ENCODE measurements at regions not wholly inside any gene's neighbourhood (a gene's known extent, or its start where the extent isn't known, plus 50 kb on each side); places are given as distances from the start of the nearest gene placed in this dataset.
"Not testable (repeated sequence)": the region's sequence is repeated elsewhere in the genome, so short reads cannot be mapped to it uniquely, and the experiment has no call there.

DNA sequence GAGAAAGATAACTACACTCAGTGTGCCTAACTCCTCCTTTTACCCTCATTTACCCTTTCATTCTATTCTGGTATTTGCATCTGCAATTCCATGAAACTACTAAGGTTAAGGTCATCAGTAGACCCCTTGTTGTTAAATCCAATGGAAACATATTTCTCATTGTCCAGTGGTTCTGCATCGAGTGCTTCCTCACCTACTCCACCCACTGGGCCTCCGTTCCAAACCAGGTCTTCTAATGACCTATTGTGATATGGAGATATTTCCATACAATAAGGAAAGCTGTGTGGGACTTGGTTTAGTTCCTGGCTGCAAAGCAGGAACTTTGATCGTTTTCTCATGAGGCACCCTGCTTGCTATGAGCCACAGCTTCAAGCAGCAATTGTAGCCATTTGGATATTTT lies 99.5 kb upstream of the FSCB start:
- no peak overlapping the region for H3K4me2 ChIP-seq (ENCODE audit: low read length)
- H3K4me1 ChIP-seq = no peaks in the 10 kb centered on the region
- no peaks in the 10 kb centered on the region for H3K79me2 ChIP-seq
- H3K36me3 ChIP-seq (ENCODE audit: control insufficient read depth, insufficient read depth, low read length) = no peaks in the 10 kb centered on the region
- no peaks in the 10 kb centered on the region for H3K27me3 ChIP-seq (ENCODE audit: control insufficient read depth, insufficient read depth, low read length)
- no peaks in the 10 kb centered on the region for H3K9me3 ChIP-seq (ENCODE audit: control insufficient read depth, low read length)
- H3K4me3 ChIP-seq (ENCODE audit: low read depth, low read length) = no peak overlapping the region
- TF ChIP-seq CTCF (IDR thresholded peaks at IDR 0.05) = no peak
- H3K9ac ChIP-seq = no peak overlapping the region
- H3K27ac ChIP-seq = no peak overlapping the region
- no peak overlapping the region for H2AFZ ChIP-seq

GRCh38 chr14:44601266-44601665 lies 94.2 kb upstream of the FSCB start:
- not testable (repeated sequence) for H3K9ac ChIP-seq; H3K27ac ChIP-seq; H3K4me3 ChIP-seq (ENCODE audit: low read depth, low read length); H3K36me3 ChIP-seq (ENCODE audit: control insufficient read depth, insufficient read depth, low read length); H3K4me1 ChIP-seq; H3K27me3 ChIP-seq (ENCODE audit: control insufficient read depth, insufficient read depth, low read length); H2AFZ ChIP-seq; H3K4me2 ChIP-seq (ENCODE audit: low read length); H3K79me2 ChIP-seq; H3K9me3 ChIP-seq (ENCODE audit: control insufficient read depth, low read length)

DNA sequence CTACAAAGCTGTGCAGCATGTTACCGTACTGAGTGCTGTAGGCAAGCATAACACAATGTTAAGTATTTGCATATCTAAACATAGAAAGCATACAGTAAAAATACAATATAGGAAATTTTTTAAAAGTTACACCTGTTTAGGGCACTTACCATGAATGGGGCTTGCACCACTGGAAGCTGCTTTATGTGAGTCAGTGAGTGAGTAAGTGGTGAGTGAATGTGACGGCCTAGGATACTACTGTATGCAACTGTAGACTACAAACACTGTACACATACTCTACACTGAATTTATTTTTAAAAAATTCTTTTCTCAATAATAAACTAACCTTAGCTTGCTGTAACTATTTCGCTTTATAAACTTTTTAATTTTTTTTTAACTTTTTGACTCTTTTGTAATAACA lies 82.1 kb upstream of the FSCB start:
- Histone ChIP-seq H3K9me3 (ENCODE audit: control insufficient read depth, low read length) (no peaks in the 10 kb centered on the region), H3K4me1 (no peaks in the 10 kb centered on the region), H3K4me2 (ENCODE audit: low read length) (no peak overlapping the region), H3K27ac (no peak overlapping the region), H3K36me3 (ENCODE audit: control insufficient read depth, insufficient read depth, low read length) (no peaks in the 10 kb centered on the region), H3K4me3 (ENCODE audit: low read depth, low read length) (no peak overlapping the region), H2AFZ (no peak overlapping the region), H3K27me3 (ENCODE audit: control insufficient read depth, insufficient read depth, low read length) (no peaks in the 10 kb centered on the region), H3K79me2 (no peaks in the 10 kb centered on the region), H3K9ac (no peak overlapping the region)
- no peak for TF ChIP-seq CTCF (IDR thresholded peaks at IDR 0.05)

DNA sequence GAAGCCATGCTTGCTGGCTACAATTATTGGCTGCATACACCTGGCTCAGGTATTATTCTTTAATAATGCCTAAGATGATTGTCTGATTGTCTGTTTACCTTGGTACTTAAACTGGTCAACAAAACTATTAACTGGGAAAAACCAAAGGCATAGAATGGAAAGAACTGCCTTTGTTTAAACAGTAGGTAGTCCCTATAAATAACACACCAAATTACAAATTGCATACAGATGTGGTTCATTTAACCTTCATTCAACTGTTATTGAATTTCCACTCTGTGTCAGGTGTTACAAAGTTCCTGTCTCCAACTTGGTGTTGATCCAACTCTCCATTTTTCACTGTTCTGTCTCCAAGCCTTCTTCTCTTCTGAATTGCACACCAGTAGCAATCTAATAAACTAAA lies 79.8 kb upstream of the FSCB start:
- Histone ChIP-seq H3K27me3 (ENCODE audit: control insufficient read depth, insufficient read depth, low read length) (no peaks in the 10 kb centered on the region), H3K9me3 (ENCODE audit: control insufficient read depth, low read length) (no peaks in the 10 kb centered on the region), H3K9ac (no peak overlapping the region), H2AFZ (no peak overlapping the region), H3K4me3 (ENCODE audit: low read depth, low read length) (no peak overlapping the region), H3K36me3 (ENCODE audit: control insufficient read depth, insufficient read depth, low read length) (no peaks in the 10 kb centered on the region), H3K4me2 (ENCODE audit: low read length) (no peak overlapping the region), H3K4me1 (no peaks in the 10 kb centered on the region), H3K79me2 (no peaks in the 10 kb centered on the region), H3K27ac (no peak overlapping the region)
- TF ChIP-seq CTCF (IDR thresholded peaks at IDR 0.05) = no peak

- no peak for TF ChIP-seq CTCF (IDR thresholded peaks at IDR 0.05)
- Histone ChIP-seq H3K4me3 (ENCODE audit: low read depth, low read length) (no peak overlapping the region), H3K4me2 (ENCODE audit: low read length) (no peak overlapping the region), H3K36me3 (ENCODE audit: control insufficient read depth, insufficient read depth, low read length) (no peaks in the 10 kb centered on the region), H2AFZ (no peak overlapping the region), H3K27ac (no peak overlapping the region), H3K27me3 (ENCODE audit: control insufficient read depth, insufficient read depth, low read length) (no peaks in the 10 kb centered on the region), H3K4me1 (no peaks in the 10 kb centered on the region), H3K79me2 (no peaks in the 10 kb centered on the region), H3K9ac (no peak overlapping the region), H3K9me3 (ENCODE audit: control insufficient read depth, low read length) (no peaks in the 10 kb centered on the region)
Measured at GRCh38 chr14:44576356-44576755, 69.3 kb upstream of the FSCB start.
